ENCODE measurements at regions not wholly inside any gene's neighbourhood (a gene's known extent, or its start where the extent isn't known, plus 50 kb on each side); places are given as distances from the start of the nearest gene placed in this dataset.
"Not testable (repeated sequence)": the region's sequence is repeated elsewhere in the genome, so short reads cannot be mapped to it uniquely, and the experiment has no call there.

- Histone ChIP-seq H3K27me3 (no peaks in the 10 kb centered on the region), H3K36me3 (no peaks in the 10 kb centered on the region), H3K27ac (no peak overlapping the region), H3K9me3 (no peaks in the 10 kb centered on the region), H3K4me3 (ENCODE audit: low read depth in 1 of 2, low read length in 1 of 2) (no peak overlapping the region), H3K4me1 (ENCODE audit: control insufficient read depth in 1 of 2, insufficient read depth in 1 of 2, low read depth in 1 of 2, low read length in 1 of 2) (no peaks in the 10 kb centered on the region)
- no peak for TF ChIP-seq CTCF (IDR thresholded peaks at IDR 0.05)
These were observed 234.1 kb upstream of the ZFP64 start for GRCh38 chr20:52425701-52426100.

- TF ChIP-seq CTCF (IDR thresholded peaks at IDR 0.05): no peak
- Histone ChIP-seq H3K4me3 (ENCODE audit: low read depth in 1 of 2, low read length in 1 of 2) (no peak overlapping the region), H3K36me3 (no peaks in the 10 kb centered on the region), H3K9me3 (no peaks in the 10 kb centered on the region), H3K27me3 (no peaks in the 10 kb centered on the region), H3K4me1 (ENCODE audit: control insufficient read depth in 1 of 2, insufficient read depth in 1 of 2, low read depth in 1 of 2, low read length in 1 of 2) (no peaks in the 10 kb centered on the region), H3K27ac (no peak overlapping the region)
These were observed 233.7 kb upstream of the ZFP64 start for GRCh38 chr20:52425253-52425652.

GRCh38 chr20:52424357-52424942 lies 232.9 kb upstream of the ZFP64 start:
- H3K9me3 ChIP-seq; H3K36me3 ChIP-seq; H3K27ac ChIP-seq; H3K27me3 ChIP-seq; H3K4me3 ChIP-seq (ENCODE audit: low read depth in 1 of 2, low read length in 1 of 2); H3K4me1 ChIP-seq (ENCODE audit: control insufficient read depth in 1 of 2, insufficient read depth in 1 of 2, low read depth in 1 of 2, low read length in 1 of 2): not testable (repeated sequence)

- H3K4me1 ChIP-seq (ENCODE audit: control insufficient read depth in 1 of 2, insufficient read depth in 1 of 2, low read depth in 1 of 2, low read length in 1 of 2); H3K27ac ChIP-seq; H3K4me3 ChIP-seq (ENCODE audit: low read depth in 1 of 2, low read length in 1 of 2); H3K9me3 ChIP-seq; H3K27me3 ChIP-seq; H3K36me3 ChIP-seq: not testable (repeated sequence)
These were observed 232.1 kb upstream of the ZFP64 start for GRCh38 chr20:52423536-52424140.

GRCh38 chr20:52422574-52423336 lies 231.2 kb upstream of the ZFP64 start:
- Histone ChIP-seq H3K27ac (no peak overlapping the region), H3K27me3 (no peaks in the 10 kb centered on the region), H3K4me1 (ENCODE audit: control insufficient read depth in 1 of 2, insufficient read depth in 1 of 2, low read depth in 1 of 2, low read length in 1 of 2) (no peaks in the 10 kb centered on the region), H3K36me3 (no peaks in the 10 kb centered on the region), H3K4me3 (ENCODE audit: low read depth in 1 of 2, low read length in 1 of 2) (no peak overlapping the region), H3K9me3 (no peaks in the 10 kb centered on the region)
- TF ChIP-seq CTCF (IDR thresholded peaks at IDR 0.05): no peak

- Histone ChIP-seq H3K9me3 (no peaks in the 10 kb centered on the region), H3K36me3 (no peaks in the 10 kb centered on the region), H3K4me3 (ENCODE audit: low read depth in 1 of 2, low read length in 1 of 2) (no peak overlapping the region), H3K27ac (no peak overlapping the region), H3K27me3 (no peaks in the 10 kb centered on the region), H3K4me1 (ENCODE audit: control insufficient read depth in 1 of 2, insufficient read depth in 1 of 2, low read depth in 1 of 2, low read length in 1 of 2) (no peaks in the 10 kb centered on the region)
- TF ChIP-seq CTCF (IDR thresholded peaks at IDR 0.05): no peak
These were observed 229.2 kb upstream of the ZFP64 start for GRCh38 chr20:52420805-52421204.
